ENCODE measurements at regions not wholly inside any gene's neighbourhood (a gene's known extent, or its start where the extent isn't known, plus 50 kb on each side); places are given as distances from the start of the nearest gene placed in this dataset.

DNA sequence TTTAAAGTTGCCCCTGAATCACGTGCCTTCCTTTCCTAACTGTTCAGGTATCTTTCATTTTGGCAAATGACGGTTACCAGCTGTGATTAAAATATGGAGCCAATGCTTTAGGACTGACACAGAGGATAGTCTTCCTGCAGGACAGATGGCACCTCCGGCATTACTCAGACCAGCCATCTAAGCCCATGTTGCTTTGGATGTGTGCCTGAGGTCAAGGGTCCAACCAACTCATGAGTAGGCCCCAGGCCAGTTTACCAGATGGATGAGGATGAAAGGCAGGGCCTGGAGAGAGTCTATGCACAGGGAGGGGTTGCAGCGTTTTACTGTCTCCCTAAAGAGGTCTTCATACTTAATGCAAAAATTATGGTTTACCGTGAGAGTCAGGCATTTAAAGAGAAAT is 174.0 kb upstream of the GATB start:
- TF ChIP-seq, protein P1, sequence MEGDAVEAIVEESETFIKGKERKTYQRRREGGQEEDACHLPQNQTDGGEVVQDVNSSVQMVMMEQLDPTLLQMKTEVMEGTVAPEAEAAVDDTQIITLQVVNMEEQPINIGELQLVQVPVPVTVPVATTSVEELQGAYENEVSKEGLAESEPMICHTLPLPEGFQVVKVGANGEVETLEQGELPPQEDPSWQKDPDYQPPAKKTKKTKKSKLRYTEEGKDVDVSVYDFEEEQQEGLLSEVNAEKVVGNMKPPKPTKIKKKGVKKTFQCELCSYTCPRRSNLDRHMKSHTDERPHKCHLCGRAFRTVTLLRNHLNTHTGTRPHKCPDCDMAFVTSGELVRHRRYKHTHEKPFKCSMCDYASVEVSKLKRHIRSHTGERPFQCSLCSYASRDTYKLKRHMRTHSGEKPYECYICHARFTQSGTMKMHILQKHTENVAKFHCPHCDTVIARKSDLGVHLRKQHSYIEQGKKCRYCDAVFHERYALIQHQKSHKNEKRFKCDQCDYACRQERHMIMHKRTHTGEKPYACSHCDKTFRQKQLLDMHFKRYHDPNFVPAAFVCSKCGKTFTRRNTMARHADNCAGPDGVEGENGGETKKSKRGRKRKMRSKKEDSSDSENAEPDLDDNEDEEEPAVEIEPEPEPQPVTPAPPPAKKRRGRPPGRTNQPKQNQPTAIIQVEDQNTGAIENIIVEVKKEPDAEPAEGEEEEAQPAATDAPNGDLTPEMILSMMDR (IDR thresholded peaks at IDR 0.05) = no peak
- TF ChIP-seq EP300 (IDR thresholded peaks at IDR 0.05) (no peak), POLR2A (IDR thresholded peaks at IDR 0.05) (no peak)

Data from upper lobe of left lung (tissue), 4 donors.